Hypothalamus (tissue), 51 donors: ENCODE measurements at regions not wholly inside any gene's neighbourhood (a gene's known extent, or its start where the extent isn't known, plus 50 kb on each side); places are given as distances from the start of the nearest gene placed in this dataset.

ENCODE experiments used
- DNase-seq, 51 donors: peaks; one replicate each; lab custom pipeline; 2025; lab: John Stamatoyannopoulos, UW

- DNase-seq, result no peak
Observed at GRCh38 chr2:204340511-204340910, 204.8 kb upstream of the PARD3B start.

GRCh38 chr2:204341887-204342276 is 203.4 kb upstream of the PARD3B start:
- no peak for DNase-seq

- DNase-seq, result no peak
Observed at GRCh38 chr2:204343685-204344084, 201.6 kb upstream of the PARD3B start.

- DNase-seq, result no peak
Observed at GRCh38 chr2:204344119-204344518, 201.2 kb upstream of the PARD3B start.

- no peak for DNase-seq
Observed at GRCh38 chr2:204346906-204347305, 198.4 kb upstream of the PARD3B start.

GRCh38 chr2:204353823-204354222 is 191.5 kb upstream of the PARD3B start:
- DNase-seq, result no peak

GRCh38 chr2:204354442-204354856 is 190.8 kb upstream of the PARD3B start:
- DNase-seq, result no peak

GRCh38 chr2:204355688-204356087 is 189.6 kb upstream of the PARD3B start:
- no peak for DNase-seq

GRCh38 chr2:204356151-204356641 is 189.1 kb upstream of the PARD3B start:
- DNase-seq, result peak in 1 of 51 donors; percentile 59

GRCh38 chr2:204357286-204357685 is 188.0 kb upstream of the PARD3B start:
- DNase-seq, result no peak

- DNase-seq, result no peak
Observed at GRCh38 chr2:204359076-204359475, 186.2 kb upstream of the PARD3B start.

GRCh38 chr2:204360218-204361007 is 184.9 kb upstream of the PARD3B start:
- DNase-seq, result no peak

- DNase-seq, result no peak
Observed at GRCh38 chr2:204361738-204362137, 183.5 kb upstream of the PARD3B start.

- no peak for DNase-seq
Observed at GRCh38 chr2:204362581-204362980, 182.7 kb upstream of the PARD3B start.

GRCh38 chr2:204363513-204363912 is 181.8 kb upstream of the PARD3B start:
- DNase-seq, result no peak

GRCh38 chr2:204364860-204365535 is 180.3 kb upstream of the PARD3B start:
- no peak for DNase-seq

- DNase-seq, result no peak
Observed at GRCh38 chr2:204365811-204366210, 179.5 kb upstream of the PARD3B start.

GRCh38 chr2:204367466-204367865 is 177.8 kb upstream of the PARD3B start:
- DNase-seq, result no peak

- DNase-seq, result no peak
Observed at GRCh38 chr2:204370172-204370718, 175.0 kb upstream of the PARD3B start.

GRCh38 chr2:204373942-204374341 is 171.3 kb upstream of the PARD3B start:
- no peak for DNase-seq

- no peak for DNase-seq
Observed at GRCh38 chr2:204380141-204380881, 165.0 kb upstream of the PARD3B start.
